Panc1 (cell line): ENCODE measurements at regions not wholly inside any gene's neighbourhood (a gene's known extent, or its start where the extent isn't known, plus 50 kb on each side); places are given as distances from the start of the nearest gene placed in this dataset.

Experiments
- ATAC-seq: fragments of 200-7000 bp; cut with Tn5 transposase; 2 replicates; pipeline ENCODE4 v1.9.1; 2020; ENCODE audit warnings: mild to moderate bottlenecking, moderate library complexity
- BruUV-seq: library from RNA; stranded (reverse); fragments of 400-500 nt; replicated peaks from 2 replicates; lab custom pipeline; 2021; lab: Mats Ljungman, UMichigan
- CTCF ChIA-PET: fragments of 300-600 bp; sonication (Branson Sonifier 250); formaldehyde crosslinking; loops from one replicate; lab custom pipeline; 2022; ENCODE audit warnings: antibody characterized with exemption; lab: Charles Lee
- POLR2A ChIA-PET: fragments of 300-600 bp; sonication (Branson Sonifier 250); formaldehyde crosslinking; loops from one replicate; lab custom pipeline; 2022; ENCODE audit warnings: antibody characterized with exemption; lab: Charles Lee
- DNase-seq: peaks from one replicate; pipeline ENCODE4 v3.0.0-alpha.2; 2010; ENCODE audit warnings: low read depth, low spot score
- H3K27ac ChIP-seq: 2 replicates; pipeline ENCODE4 v1.5.1; 2011; ENCODE audit warnings: mild to moderate bottlenecking, low read length, inconsistent platforms
- H3K27me3 ChIP-seq: fragments of 200-500 bp; sonication (Bioruptor generic); 2 replicates; pipeline ENCODE4 v1.6.0; 2014; ENCODE audit warnings: low read length, inconsistent platforms; ENCODE audit not compliant: control insufficient read depth, insufficient read depth
- H3K36me3 ChIP-seq: fragments of 200-500 bp; sonication (Bioruptor generic); 2 replicates; pipeline ENCODE4 v1.5.1; 2014; ENCODE audit warnings: inconsistent platforms, mild to moderate bottlenecking, low read length, moderate library complexity; ENCODE audit not compliant: control insufficient read depth, insufficient read depth
- H3K4me1 ChIP-seq: 2 replicates; pipeline ENCODE4 v1.5.1; 2011; ENCODE audit warnings: inconsistent platforms, mild to moderate bottlenecking, low read length, moderate library complexity; ENCODE audit not compliant: control insufficient read depth, insufficient read depth
- H3K4me3 ChIP-seq, 2 experiments: 2 replicates each; pipeline ENCODE4 v1.5.1; 2011 to 2012; ENCODE audit warnings: low read depth in 2 of 2, low read length in 2 of 2, mild to moderate bottlenecking in 2 of 2, inconsistent platforms in 1 of 2, moderate library complexity in 1 of 2
- H3K9me3 ChIP-seq: fragments of 200-500 bp; sonication (Bioruptor generic); 2 replicates; pipeline ENCODE4 v1.5.1; 2014; ENCODE audit warnings: low read depth, mild to moderate bottlenecking, inconsistent platforms, low read length, moderate library complexity; ENCODE audit not compliant: control insufficient read depth, insufficient read depth
- POLR2AphosphoS5 ChIP-seq: IDR thresholded peaks from 2 replicates; pipeline ENCODE4 v1.6.1; 2012; ENCODE audit warnings: mild to moderate bottlenecking, low read depth, low read length, moderate library complexity
- SIN3A ChIP-seq: IDR thresholded peaks from 2 replicates; pipeline ENCODE4 v1.6.1; 2012; ENCODE audit warnings: low read depth, mild to moderate bottlenecking, low read length, moderate library complexity, borderline replicate concordance; ENCODE audit not compliant: insufficient read depth
- TCF7L2 ChIP-seq: IDR thresholded peaks from 2 replicates; pipeline ENCODE4 v1.6.1; 2011; ENCODE audit warnings: mild to moderate bottlenecking, low read depth, low read length, inconsistent platforms
- in situ Hi-C: cut with HindIII; loops from 2 replicates; pipeline ENCODE4 v1.10.0; 2016; ENCODE audit warnings: low sequenced_read_pairs, low pct_unique_long_range_greater_than_20kb
- intact Hi-C: fragments of 100-400 bp; cut with micrococcal nuclease; formaldehyde crosslinking; loops from one replicate; pipeline ENCODE4 v1.10.0; 2022; ENCODE audit not compliant: unreplicated experiment
- TF ChIP-seq, protein P1 (sequence below), 2 experiments: IDR thresholded peaks; 2 replicates each; pipeline ENCODE4 v1.6.1; 2011 to 2012; ENCODE audit warnings: low read depth in 2 of 2, control low read depth in 1 of 2, low read length in 1 of 2, mild to moderate bottlenecking in 1 of 2, moderate library complexity in 1 of 2; ENCODE audit not compliant: insufficient read depth in 1 of 2
- TF ChIP-seq, protein P2 (sequence below): fragments of 450-650 bp; IDR thresholded peaks from 2 replicates; pipeline ENCODE4 v1.5.1; 2017; ENCODE audit warnings: mild to moderate bottlenecking

DNA sequence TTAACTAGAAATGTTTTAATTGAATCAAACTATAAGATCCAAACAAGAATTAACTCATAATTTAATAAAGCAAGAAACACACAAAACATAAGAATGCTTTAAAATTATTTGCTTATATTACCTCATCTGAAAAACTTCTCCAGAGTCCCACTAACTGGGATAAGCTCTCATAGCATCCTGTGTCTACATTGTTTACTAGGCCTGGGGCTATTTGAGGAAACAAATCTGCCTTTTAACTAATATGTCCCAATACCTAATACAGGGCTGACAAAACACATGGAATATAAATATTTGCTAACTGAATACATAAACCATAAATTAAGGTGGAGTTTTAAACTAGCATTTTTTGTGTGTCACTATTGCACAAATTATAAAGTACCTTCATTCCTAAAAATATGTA is 1399.8 kb upstream of the SLC10A2 start:
- Histone ChIP-seq H3K27me3 (no peaks in the 10 kb centered on the region), H3K36me3 (no peaks in the 10 kb centered on the region), H3K4me3 (no peak overlapping the region), H3K4me1 (no peaks in the 10 kb centered on the region), H3K9me3 (no peaks in the 10 kb centered on the region), H3K27ac (no peak overlapping the region)
- no TSS peak for BruUV-seq
- in situ Hi-C loops = no loop called here
- DNase-seq (no peak), ATAC-seq (no peak)
- TF ChIP-seq, protein P1, sequence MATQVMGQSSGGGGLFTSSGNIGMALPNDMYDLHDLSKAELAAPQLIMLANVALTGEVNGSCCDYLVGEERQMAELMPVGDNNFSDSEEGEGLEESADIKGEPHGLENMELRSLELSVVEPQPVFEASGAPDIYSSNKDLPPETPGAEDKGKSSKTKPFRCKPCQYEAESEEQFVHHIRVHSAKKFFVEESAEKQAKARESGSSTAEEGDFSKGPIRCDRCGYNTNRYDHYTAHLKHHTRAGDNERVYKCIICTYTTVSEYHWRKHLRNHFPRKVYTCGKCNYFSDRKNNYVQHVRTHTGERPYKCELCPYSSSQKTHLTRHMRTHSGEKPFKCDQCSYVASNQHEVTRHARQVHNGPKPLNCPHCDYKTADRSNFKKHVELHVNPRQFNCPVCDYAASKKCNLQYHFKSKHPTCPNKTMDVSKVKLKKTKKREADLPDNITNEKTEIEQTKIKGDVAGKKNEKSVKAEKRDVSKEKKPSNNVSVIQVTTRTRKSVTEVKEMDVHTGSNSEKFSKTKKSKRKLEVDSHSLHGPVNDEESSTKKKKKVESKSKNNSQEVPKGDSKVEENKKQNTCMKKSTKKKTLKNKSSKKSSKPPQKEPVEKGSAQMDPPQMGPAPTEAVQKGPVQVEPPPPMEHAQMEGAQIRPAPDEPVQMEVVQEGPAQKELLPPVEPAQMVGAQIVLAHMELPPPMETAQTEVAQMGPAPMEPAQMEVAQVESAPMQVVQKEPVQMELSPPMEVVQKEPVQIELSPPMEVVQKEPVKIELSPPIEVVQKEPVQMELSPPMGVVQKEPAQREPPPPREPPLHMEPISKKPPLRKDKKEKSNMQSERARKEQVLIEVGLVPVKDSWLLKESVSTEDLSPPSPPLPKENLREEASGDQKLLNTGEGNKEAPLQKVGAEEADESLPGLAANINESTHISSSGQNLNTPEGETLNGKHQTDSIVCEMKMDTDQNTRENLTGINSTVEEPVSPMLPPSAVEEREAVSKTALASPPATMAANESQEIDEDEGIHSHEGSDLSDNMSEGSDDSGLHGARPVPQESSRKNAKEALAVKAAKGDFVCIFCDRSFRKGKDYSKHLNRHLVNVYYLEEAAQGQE (IDR thresholded peaks at IDR 0.05; ENCODE audit: insufficient read depth in 1 of 2, low read depth in 2 of 2, low read length in 1 of 2) = no peak
- TF ChIP-seq POLR2AphosphoS5 = no peak
- POLR2A ChIA-PET = no interaction called here
- CTCF ChIA-PET = no interaction called here
- intact Hi-C loops = no loop called here

DNA sequence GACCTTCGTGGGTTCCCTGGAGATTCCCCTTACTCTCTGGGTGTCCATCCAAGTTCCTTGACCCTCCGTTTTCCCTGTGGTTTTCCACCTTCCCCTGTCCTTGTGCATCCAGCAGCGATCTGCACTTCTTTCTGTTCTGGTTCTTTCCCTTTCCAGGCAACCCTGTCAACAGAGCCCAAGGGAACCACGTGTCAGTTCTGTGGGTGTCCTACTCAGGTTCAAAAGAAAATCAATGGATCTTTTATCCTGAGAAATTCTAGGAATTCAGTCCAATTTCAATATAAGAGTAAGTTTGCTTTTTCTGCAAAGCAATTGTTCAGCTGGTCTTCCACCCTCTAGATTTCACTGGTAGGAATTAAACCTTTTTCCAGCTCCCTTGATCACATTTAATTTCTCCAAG is 1394.8 kb upstream of the SLC10A2 start:
- no TSS peak for BruUV-seq
- intact Hi-C loops (no loop called here), in situ Hi-C loops (no loop called here)
- no peak for TF ChIP-seq SIN3A
- TF ChIP-seq, protein P1 (IDR thresholded peaks at IDR 0.05; ENCODE audit: insufficient read depth in 1 of 2, low read depth in 2 of 2, low read length in 1 of 2) = no peak
- no peak for TF ChIP-seq TCF7L2
- TF ChIP-seq, protein P2, sequence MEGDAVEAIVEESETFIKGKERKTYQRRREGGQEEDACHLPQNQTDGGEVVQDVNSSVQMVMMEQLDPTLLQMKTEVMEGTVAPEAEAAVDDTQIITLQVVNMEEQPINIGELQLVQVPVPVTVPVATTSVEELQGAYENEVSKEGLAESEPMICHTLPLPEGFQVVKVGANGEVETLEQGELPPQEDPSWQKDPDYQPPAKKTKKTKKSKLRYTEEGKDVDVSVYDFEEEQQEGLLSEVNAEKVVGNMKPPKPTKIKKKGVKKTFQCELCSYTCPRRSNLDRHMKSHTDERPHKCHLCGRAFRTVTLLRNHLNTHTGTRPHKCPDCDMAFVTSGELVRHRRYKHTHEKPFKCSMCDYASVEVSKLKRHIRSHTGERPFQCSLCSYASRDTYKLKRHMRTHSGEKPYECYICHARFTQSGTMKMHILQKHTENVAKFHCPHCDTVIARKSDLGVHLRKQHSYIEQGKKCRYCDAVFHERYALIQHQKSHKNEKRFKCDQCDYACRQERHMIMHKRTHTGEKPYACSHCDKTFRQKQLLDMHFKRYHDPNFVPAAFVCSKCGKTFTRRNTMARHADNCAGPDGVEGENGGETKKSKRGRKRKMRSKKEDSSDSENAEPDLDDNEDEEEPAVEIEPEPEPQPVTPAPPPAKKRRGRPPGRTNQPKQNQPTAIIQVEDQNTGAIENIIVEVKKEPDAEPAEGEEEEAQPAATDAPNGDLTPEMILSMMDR = no peak
- TF ChIP-seq POLR2AphosphoS5 = no peak
- CTCF ChIA-PET = no interaction called here
- H3K27ac ChIP-seq = no peak overlapping the region
- no peaks in the 10 kb centered on the region for H3K4me1 ChIP-seq
- H3K27me3 ChIP-seq = no peaks in the 10 kb centered on the region
- no peak for DNase-seq
- H3K4me3 ChIP-seq = no peak overlapping the region
- no peak for ATAC-seq
- POLR2A ChIA-PET = no interaction called here
- H3K36me3 ChIP-seq = no peaks in the 10 kb centered on the region
- H3K9me3 ChIP-seq = no peaks in the 10 kb centered on the region
